GM06990 (cell line): ENCODE measurements at regions not wholly inside any gene's neighbourhood (a gene's known extent, or its start where the extent isn't known, plus 50 kb on each side); places are given as distances from the start of the nearest gene placed in this dataset.

Experiments
- DNase-seq: peaks from one replicate; pipeline ENCODE4 v3.0.0-alpha.2; 2011; ENCODE audit not compliant: insufficient read length; ENCODE audit errors: extremely low read depth
- H3K27me3 ChIP-seq: replicated peaks from 2 replicates; pipeline ENCODE4 v1.6.0; 2011; ENCODE audit warnings: low read length; ENCODE audit not compliant: control insufficient read depth, insufficient read depth
- H3K36me3 ChIP-seq: 2 replicates; pipeline ENCODE4 v1.5.1; 2011; ENCODE audit warnings: low read length; ENCODE audit not compliant: control insufficient read depth, insufficient read depth
- H3K4me3 ChIP-seq: replicated peaks from 2 replicates; pipeline ENCODE4 v1.5.1; 2011; ENCODE audit warnings: low read depth, mild to moderate bottlenecking, control low read depth, low read length
- CTCF ChIP-seq: IDR thresholded peaks from 2 replicates; pipeline ENCODE4 v1.5.1; 2011; ENCODE audit warnings: low read length, control low read depth, mild to moderate bottlenecking, inconsistent platforms; ENCODE audit not compliant: insufficient read depth, poor library complexity, severe bottlenecking

- DNase-seq: no peak
- no peak for TF ChIP-seq CTCF
- Histone ChIP-seq H3K36me3 (no peaks in the 10 kb centered on the region), H3K4me3 (no peak overlapping the region), H3K27me3 (no peaks in the 10 kb centered on the region; the same call in 1 of the 2 replicates)
Observed at GRCh38 chr2:53460937-53461336, 306.7 kb upstream of the CHAC2 start.

DNA sequence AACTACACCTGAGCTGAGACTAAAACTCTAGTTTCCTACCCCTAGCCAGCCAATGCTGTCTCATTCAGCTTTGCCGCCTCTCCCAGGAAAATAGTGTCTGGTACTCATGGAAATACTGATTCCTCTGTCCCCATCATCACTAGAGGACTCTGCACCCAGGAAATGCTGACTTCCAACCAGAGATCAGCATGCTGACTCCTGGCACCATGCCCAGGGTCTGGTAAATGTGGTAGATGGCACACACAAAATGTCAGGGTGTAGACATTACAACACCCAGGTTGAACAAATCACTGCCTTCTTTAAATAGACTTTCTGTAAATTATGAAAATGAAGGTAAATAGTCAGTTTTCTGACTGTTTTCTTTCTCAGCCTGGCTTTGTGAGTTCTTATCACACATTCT lies 307.3 kb upstream of the CHAC2 start:
- no peak for DNase-seq
- H3K36me3 ChIP-seq: no peaks in the 10 kb centered on the region
- no peak for TF ChIP-seq CTCF
- H3K27me3 ChIP-seq: no peaks in the 10 kb centered on the region; the same call in 1 of the 2 replicates
- no peak overlapping the region for H3K4me3 ChIP-seq

- no peaks in the 10 kb centered on the region for H3K36me3 ChIP-seq
- no peaks in the 10 kb centered on the region; the same call in 1 of the 2 replicates for H3K27me3 ChIP-seq
- TF ChIP-seq CTCF: no peak
- no peak for DNase-seq
- H3K4me3 ChIP-seq: no peak overlapping the region
Observed at GRCh38 chr2:53455094-53455493, 312.5 kb upstream of the CHAC2 start.

DNA sequence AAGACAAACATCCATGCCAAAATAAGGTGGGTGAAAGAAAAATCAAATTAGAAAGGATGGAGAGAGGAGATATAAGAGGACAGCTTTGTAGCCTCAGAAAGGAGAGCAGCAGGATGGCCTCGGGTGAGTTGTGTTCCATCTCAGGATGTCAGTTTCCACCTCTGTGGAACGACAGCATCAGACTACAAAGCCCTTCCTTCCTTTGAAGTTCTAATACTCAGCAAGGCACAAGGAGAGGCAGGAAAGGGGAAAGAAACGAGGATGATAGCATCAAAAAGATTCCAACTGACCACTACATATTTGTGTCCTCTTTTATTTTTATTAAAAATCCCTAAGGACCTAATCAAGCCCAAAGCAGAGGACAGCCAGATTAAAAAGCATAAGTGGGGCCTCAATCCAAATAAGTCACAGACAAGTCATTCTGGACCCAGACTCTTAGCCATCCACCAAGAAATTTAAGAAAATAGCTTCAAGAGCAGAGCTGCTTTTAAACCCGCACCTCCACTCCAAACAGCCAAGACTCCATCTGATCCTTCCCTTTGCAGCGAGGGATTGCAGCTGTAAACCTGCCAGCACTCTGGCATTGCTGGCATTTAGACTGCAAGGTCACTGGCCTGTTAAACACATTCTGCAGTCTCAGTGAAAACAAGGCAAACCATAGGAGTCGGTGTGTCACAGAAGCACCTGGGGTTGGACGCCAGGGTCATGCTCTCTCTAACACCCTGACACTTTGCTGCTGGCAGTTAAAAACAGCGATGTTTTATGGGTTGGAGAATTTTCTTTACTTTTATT lies 314.5 kb upstream of the CHAC2 start:
- H3K4me3 ChIP-seq: no peak overlapping the region
- H3K36me3 ChIP-seq: no peaks in the 10 kb centered on the region
- no peaks in the 10 kb centered on the region; the same call in 1 of the 2 replicates for H3K27me3 ChIP-seq
- no peak for TF ChIP-seq CTCF
- DNase-seq: no peak

- H3K4me3 ChIP-seq: no peak overlapping the region
- H3K27me3 ChIP-seq: no peaks in the 10 kb centered on the region; the same call in 1 of the 2 replicates
- H3K36me3 ChIP-seq: no peaks in the 10 kb centered on the region
- no peak for TF ChIP-seq CTCF
- no peak for DNase-seq
Observed at GRCh38 chr2:53452400-53452799, 315.2 kb upstream of the CHAC2 start.
